Bronchial epithelial cell (primary cell): ENCODE measurements at regions not wholly inside any gene's neighbourhood (a gene's known extent, or its start where the extent isn't known, plus 50 kb on each side); places are given as distances from the start of the nearest gene placed in this dataset.

Experiments used
- DNase-seq: peaks from one replicate; pipeline ENCODE4 v3.0.0-alpha.2; 2010; ENCODE audit warnings: low read depth
- FAIRE-seq: peaks from 2 replicates; lab custom pipeline; 2011; peaks lifted over from hg19 to GRCh38; lab: Jason Lieb, UNC
- H3K27me3 ChIP-seq: 2 replicates; pipeline ENCODE4 v1.5.1; 2011; ENCODE audit warnings: low read length; ENCODE audit not compliant: control insufficient read depth, insufficient read depth
- H3K36me3 ChIP-seq: 2 replicates; pipeline ENCODE4 v1.5.1; 2011; ENCODE audit warnings: low read length; ENCODE audit not compliant: control insufficient read depth, insufficient read depth
- H3K4me3 ChIP-seq: 2 replicates; pipeline ENCODE4 v1.5.1; 2011; ENCODE audit warnings: mild to moderate bottlenecking, low read depth, low read length, control low read depth
- TF ChIP-seq, protein P1 (sequence below): IDR thresholded peaks from 2 replicates; pipeline ENCODE4 v1.5.1; 2011; ENCODE audit warnings: mild to moderate bottlenecking, moderate library complexity, low read length, control low read depth, inconsistent platforms; ENCODE audit not compliant: insufficient read depth, severe bottlenecking

DNA sequence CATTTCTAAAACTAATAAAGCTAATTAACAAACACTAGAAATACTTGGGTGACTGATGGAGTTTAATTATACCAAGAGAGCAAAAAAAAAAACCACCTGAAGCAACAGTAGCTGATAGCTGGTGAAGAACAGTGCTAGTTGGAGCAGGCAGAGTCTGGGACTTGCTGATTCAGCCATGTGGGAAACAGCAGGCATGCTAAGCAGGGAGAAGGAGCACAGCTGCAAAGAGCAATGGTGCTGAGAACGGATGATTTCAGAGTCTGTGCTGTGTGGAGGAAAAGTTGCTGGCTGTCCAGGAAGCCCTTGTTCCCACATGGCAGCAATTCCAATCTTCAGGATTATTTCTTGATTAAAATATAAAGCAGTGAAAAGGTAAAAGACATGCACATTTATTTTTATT is 68.8 kb downstream of the NPY1R start:
- FAIRE-seq (no peak), DNase-seq (no peak)
- Histone ChIP-seq H3K27me3 (no peaks in the 10 kb centered on the region), H3K4me3 (no peak overlapping the region), H3K36me3 (no peaks in the 10 kb centered on the region)
- TF ChIP-seq, protein P1, sequence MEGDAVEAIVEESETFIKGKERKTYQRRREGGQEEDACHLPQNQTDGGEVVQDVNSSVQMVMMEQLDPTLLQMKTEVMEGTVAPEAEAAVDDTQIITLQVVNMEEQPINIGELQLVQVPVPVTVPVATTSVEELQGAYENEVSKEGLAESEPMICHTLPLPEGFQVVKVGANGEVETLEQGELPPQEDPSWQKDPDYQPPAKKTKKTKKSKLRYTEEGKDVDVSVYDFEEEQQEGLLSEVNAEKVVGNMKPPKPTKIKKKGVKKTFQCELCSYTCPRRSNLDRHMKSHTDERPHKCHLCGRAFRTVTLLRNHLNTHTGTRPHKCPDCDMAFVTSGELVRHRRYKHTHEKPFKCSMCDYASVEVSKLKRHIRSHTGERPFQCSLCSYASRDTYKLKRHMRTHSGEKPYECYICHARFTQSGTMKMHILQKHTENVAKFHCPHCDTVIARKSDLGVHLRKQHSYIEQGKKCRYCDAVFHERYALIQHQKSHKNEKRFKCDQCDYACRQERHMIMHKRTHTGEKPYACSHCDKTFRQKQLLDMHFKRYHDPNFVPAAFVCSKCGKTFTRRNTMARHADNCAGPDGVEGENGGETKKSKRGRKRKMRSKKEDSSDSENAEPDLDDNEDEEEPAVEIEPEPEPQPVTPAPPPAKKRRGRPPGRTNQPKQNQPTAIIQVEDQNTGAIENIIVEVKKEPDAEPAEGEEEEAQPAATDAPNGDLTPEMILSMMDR: no peak

- Histone ChIP-seq H3K27me3 (no peaks in the 10 kb centered on the region), H3K4me3 (no peak overlapping the region), H3K36me3 (no peaks in the 10 kb centered on the region)
- TF ChIP-seq, protein P1: no peak
- no peak for DNase-seq
- no peak for FAIRE-seq
These were observed 75.6 kb downstream of the NPY1R start for GRCh38 chr4:163256680-163257343.

- FAIRE-seq (no peak), DNase-seq (peak; percentile 12)
- TF ChIP-seq, protein P1: peak; percentile 12
- Histone ChIP-seq H3K36me3 (no peaks in the 10 kb centered on the region), H3K27me3 (no peaks in the 10 kb centered on the region), H3K4me3 (no peak overlapping the region)
These were observed 81.2 kb downstream of the NPY1R start for GRCh38 chr4:163251204-163251603.

GRCh38 chr4:163249042-163249441 is 82.4 kb upstream of the NAF1 start:
- FAIRE-seq (no peak), DNase-seq (no peak)
- H3K36me3 ChIP-seq: no peaks in the 10 kb centered on the region
- TF ChIP-seq, protein P1: no peak
- no peak overlapping the region for H3K4me3 ChIP-seq
- no peaks in the 10 kb centered on the region for H3K27me3 ChIP-seq

- no peak for DNase-seq
- no peak for FAIRE-seq
- Histone ChIP-seq H3K36me3 (no peaks in the 10 kb centered on the region), H3K4me3 (no peak overlapping the region), H3K27me3 (no peaks in the 10 kb centered on the region)
- TF ChIP-seq, protein P1: no peak
These were observed 78.5 kb upstream of the NAF1 start for GRCh38 chr4:163245044-163245728.
